HCT116 (cell line): ENCODE measurements at regions not wholly inside any gene's neighbourhood (a gene's known extent, or its start where the extent isn't known, plus 50 kb on each side); places are given as distances from the start of the nearest gene placed in this dataset.

Source experiments
- CTCF ChIP-seq, 3 experiments: fragments of 200-600 bp in 1 of 3; sonication (generic) in 1 of 3; IDR thresholded peaks in 2 of 3; conservative IDR thresholded peaks in 1 of 3; 2 replicates each; pipeline ENCODE4 v1.5.1; 2012 to 2017; ENCODE audit warnings: low read depth in 2 of 3, low read length in 2 of 3, antibody characterized with exemption in 1 of 3, borderline replicate concordance in 1 of 3, control low read depth in 1 of 3, mild to moderate bottlenecking in 1 of 3, mixed read lengths in 1 of 3, mixed run types in 1 of 3, moderate library complexity in 1 of 3; ENCODE audit not compliant: insufficient read depth in 1 of 3
- EGR1 ChIP-seq: IDR thresholded peaks from 2 replicates; pipeline ENCODE4 v1.6.1; 2012; ENCODE audit warnings: low read depth
- ELF1 ChIP-seq: IDR thresholded peaks from 2 replicates; pipeline ENCODE4 v1.6.1; 2012; ENCODE audit warnings: low read depth, borderline replicate concordance
- EZH2 ChIP-seq: fragments of 200-600 bp; sonication (generic); IDR thresholded peaks from 2 replicates; pipeline ENCODE4 v1.6.1; 2017; ENCODE audit warnings: antibody characterized with exemption, mixed run types
- JUND ChIP-seq: IDR thresholded peaks from 2 replicates; pipeline ENCODE4 v1.6.1; 2012
- POLR2A ChIP-seq: IDR thresholded peaks from 2 replicates; pipeline ENCODE4 v1.7.0; 2011; ENCODE audit warnings: borderline replicate concordance; ENCODE audit not compliant: insufficient read depth, insufficient read length; ENCODE audit errors: extremely low read depth
- POLR2AphosphoS5 ChIP-seq: IDR thresholded peaks from 2 replicates; pipeline ENCODE4 v1.6.1; 2011; ENCODE audit warnings: mild to moderate bottlenecking, low read depth, low read length, moderate library complexity
- REST ChIP-seq: IDR thresholded peaks from 2 replicates; pipeline ENCODE4 v1.6.1; 2012; ENCODE audit warnings: low read depth
- SRF ChIP-seq: IDR thresholded peaks from 2 replicates; pipeline ENCODE4 v1.6.1; 2012; ENCODE audit warnings: low read depth

GRCh38 chr11:128357073-128357472 is 230.3 kb downstream of the ETS1 start:
- no peak for TF ChIP-seq CTCF (IDR thresholded peaks at IDR 0.05 in 2 of 3, conservative IDR thresholded peaks at IDR 0.05 in 1 of 3; ENCODE audit: borderline replicate concordance in 1 of 3, insufficient read depth in 1 of 3, low read depth in 2 of 3, low read length in 2 of 3)
- TF ChIP-seq JUND = no peak
- no peak for TF ChIP-seq SRF
- TF ChIP-seq POLR2AphosphoS5 = no peak
- TF ChIP-seq EZH2 = no peak
- no peak for TF ChIP-seq EGR1
- no peak for TF ChIP-seq ELF1
- no peak for TF ChIP-seq POLR2A
- no peak for TF ChIP-seq REST
